Activated CD4-positive, alpha-beta T cell treated with anti-CD3 and anti-CD28 coated beads, Interleukin-2, amount 50 U/mL, for 24 hours (primary cell): ENCODE measurements at regions not wholly inside any gene's neighbourhood (a gene's known extent, or its start where the extent isn't known, plus 50 kb on each side); places are given as distances from the start of the nearest gene placed in this dataset.

Experiments used
- DNase-seq, 2 donors: peaks; one replicate each; pipeline ENCODE4 v3.0.0-alpha.2; 2020; ENCODE audit warnings: low read depth in 1 of 2, low spot score in 1 of 2

DNA sequence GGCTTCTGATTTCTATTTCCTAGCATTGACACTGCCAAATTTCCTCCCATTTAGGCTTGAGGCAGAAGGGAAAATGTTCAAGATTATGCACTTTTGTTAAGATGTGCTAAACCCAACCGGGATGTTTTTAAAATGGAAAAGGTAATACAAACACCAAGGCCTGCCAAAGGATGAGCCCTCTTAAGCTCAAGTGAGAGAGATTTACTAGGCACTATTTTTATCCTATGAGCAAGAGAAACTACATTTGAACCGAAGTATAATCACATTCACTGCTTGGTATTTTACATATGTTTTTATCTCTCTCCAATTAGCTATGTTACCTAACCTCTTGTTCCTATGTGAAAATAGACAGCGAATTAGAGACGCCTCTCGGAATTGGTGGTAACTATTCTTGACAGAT, 295.8 kb downstream of the GABRB3 start:
- no peak for DNase-seq

DNA sequence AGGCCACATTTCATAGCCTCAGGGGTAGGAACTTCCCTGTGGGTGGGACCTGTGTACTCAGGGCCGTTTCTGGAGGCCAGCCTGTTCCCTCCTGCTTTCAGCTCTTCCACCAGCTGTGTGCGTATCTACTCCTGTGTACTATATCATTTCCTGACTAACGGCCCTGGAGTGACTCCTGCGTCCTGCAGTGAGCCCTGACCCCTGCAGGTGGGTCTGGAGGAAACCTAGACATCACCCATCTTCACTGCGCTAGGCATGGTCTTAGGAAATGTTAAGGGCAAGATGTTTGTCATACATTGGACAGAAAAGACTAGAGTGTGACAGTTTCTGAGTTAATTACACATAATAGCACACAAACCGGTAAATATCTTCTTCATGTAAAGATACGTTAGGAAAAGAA, 297.3 kb downstream of the GABRB3 start:
- no peak for DNase-seq

DNA sequence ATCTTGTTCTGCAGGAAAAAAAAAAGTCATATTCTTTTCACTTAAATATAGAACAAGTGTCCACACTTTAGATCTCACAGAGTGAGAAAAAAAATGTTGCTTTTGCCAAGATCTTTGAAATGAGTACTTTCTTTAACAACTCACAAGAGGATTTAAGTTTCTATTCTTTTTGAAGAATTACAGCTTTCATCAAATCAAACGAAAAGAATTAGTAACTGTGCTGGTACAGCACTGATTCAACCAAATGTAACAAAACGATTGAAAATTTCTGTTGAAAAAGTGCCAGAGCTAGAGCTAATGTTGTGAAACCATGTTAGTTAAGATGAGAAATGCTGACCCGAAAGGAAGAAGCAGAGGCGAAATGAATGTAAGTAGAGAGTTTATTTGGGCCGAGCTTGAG, 300.2 kb downstream of the GABRB3 start:
- DNase-seq = no peak

DNA sequence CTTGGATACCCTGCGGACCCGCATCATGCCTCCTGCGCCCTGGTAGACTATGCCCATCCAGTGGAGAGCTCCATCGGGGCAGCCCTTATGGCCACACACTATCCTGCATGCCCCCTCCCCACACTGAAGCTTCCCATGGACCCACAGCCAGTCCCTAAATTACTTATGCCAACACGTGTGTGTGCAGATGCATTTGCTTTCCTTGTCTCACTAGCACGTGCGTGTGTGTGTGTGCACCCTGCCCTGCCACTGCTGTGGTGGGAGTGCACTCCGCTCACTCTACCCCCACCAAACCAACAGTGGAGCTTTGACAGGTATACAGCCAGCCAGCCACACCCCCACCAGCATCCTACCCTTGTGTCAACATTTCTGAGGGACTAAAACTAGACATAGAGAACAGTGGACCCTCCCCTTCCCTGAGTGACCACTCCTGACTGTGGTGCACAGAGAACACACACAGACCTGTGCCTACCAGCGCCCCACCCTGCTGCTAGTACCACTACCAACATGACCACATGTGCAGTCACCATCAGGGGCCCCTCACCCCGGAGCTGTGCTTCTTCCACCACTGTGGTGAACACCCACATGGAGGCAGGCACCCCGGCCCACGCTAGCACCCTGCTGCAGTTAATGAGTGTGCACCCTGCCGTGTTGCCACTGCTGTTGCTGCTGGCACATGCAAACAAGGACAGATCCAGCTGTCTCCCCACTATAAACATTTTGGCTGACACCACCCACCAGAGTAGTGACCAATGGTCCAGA, 310.8 kb downstream of the GABRB3 start:
- no peak for DNase-seq

DNA sequence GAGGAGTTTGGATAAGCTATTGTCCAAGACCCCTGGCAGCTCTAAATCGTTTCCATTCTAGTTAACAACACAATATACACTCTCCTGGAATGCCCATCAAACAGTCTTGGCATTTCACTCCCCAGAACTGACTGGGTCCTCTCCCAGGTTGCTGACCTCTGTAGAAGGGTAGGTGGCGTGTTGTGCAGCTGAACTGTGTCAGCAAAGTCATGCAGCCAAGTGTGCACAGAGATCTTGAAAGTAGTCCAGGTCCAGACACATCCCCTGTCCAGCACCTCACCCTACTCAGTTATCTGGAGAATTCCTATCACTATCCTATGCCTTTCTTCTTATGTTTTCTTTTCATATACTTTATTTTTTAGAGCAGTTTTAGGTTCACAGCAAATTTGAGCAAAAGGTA, 312.7 kb downstream of the GABRB3 start:
- DNase-seq = no peak

DNA sequence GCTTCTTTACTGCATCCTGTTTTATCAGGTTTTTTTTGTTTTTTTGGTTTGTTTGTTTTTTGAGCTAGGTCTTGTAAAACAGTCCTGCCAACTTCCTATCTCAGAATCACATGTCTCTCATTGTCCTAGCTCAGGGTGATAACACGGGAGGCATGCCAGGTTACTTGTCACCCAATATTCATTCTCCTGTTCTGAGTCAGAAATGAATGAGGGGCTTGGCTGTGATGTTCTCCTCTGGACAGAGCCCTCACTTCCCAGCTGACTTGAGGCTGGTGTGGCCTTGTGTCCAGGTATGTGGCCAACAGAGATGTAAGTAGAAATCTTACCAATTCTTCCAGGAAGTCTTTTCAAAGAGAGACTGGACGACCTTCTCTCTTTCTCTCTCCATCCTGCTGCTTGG, 317.0 kb downstream of the GABRB3 start:
- DNase-seq = no peak

DNA sequence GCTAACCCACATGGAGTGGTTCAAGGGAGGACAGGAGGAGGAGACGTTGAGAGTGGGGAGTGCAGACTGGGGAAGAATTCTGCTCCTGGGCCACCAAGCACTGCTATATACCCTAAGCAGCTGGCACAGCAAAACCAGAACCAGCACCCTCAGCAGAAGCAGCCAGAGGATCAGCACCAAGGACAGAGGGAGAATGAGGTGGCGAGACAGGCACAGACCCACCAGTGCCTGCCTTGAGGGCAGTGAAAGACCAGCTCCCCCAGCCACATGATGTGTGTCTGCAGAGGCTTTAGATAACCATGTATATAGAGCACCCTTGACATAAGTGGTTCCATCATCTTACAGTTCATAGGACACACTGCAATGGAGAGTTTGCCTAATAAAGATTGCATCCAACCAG, 319.0 kb downstream of the GABRB3 start:
- DNase-seq = no peak

DNA sequence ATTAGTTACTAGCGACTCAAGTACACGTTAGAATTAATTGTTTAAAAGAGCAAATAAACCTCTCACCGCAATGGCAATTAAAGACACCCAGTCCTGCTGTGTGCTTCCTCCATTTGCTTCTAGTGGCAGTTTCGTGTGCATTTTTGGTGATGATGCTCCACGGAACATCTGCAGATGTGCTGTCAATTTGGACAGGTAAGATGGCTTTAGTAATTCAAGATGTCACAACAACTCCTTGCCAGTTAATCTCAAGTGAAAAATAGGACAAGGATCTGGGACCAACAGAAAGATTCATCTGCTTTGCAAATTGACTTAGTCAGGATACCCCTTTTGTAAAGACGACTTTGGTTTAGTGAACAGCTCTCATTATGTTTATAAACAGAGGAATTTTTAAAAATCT, 320.9 kb downstream of the GABRB3 start:
- no peak for DNase-seq

DNA sequence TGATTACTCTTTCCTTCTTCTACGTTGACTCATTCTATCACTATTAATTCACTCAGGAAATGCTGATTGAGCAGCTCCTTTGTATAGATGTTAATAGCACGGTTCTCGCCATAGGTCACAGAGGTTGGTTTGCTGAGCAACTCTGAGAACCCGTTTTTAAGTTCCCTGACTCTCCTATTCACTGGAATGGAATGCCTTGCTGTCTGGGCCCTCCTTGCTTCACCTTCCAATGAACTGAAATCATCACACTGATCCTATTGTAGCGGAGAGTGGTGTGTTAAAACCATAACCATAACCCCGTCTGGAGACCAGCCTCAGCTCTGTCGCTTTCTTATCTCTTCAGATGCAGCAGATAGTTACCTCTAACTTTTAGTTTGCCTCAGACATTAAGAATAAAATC, 323.6 kb downstream of the GABRB3 start:
- DNase-seq = no peak

DNA sequence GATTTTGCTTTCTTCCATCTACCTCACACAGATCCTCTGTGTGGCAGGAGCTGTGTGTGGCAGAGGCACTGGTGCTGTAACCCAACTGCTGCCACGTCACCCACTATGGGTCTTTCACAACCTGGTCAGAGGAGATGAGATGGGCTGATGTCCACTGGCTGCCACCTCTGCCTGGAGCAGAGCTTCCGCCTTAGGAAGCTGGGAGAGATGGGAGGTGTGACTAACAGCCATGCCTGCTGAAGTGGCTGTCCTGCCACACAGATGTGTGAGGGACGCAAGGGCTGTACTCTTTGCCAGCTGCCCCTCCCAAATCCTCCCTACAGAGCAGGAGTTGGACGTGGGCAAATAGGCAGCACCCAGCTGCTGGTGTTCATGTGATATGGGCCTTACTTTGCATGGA, 329.5 kb downstream of the GABRB3 start:
- no peak for DNase-seq

DNA sequence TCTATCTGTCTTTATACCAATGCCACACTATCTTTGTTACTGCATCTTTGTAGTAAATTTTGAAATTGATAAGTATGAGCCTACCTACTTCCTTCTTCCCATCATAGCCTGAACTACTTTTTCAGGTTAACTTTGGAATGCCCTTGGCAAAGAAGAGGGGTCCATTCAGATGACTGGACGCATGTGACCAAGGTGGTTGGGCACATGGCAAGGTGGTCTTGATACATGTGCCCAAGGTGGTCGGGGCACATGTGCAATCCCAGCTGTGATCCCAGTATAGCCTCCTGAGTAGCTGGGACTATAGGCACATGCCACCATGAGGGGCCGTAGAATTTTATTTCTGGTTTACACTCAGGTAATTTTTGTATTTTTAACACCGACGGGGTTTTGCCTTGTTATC, 330.2 kb downstream of the GABRB3 start:
- DNase-seq = no peak

DNA sequence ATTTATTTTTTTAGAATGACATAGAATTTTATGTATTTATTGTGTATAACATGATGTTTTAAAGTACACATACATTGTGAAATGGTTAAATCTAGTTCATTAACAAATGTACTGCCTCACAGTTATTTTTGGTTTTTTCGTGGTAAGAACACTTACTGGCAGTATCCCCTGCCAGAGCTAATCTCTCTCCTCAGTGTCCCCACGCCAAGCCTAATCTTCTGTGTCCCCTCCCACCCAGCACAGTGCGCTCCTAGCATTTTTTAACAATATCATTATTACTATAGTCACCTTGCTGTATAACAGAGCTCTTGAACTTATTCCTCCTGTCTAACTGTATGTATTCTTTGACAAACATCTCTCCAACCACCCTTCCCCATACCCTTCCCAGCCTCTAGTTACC, 333.2 kb downstream of the GABRB3 start:
- no peak for DNase-seq

DNA sequence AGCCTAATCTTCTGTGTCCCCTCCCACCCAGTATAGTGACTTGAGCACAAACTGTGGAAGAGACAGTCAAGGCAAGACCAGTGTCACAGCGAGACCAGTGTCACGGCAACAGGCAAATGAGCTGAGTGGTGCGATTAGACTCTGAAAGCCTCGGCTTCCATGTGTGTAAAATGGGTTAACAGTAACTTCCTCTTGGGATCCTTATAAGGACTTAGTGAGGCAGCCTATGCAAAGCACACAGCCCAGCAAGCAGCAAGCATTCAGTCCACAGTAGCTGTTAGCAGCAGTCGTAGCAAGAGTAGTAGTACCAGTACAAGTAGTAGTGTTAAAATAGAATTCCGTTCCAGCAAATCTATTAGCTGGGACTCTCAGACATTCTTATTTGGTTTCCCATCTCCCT, 334.1 kb downstream of the GABRB3 start:
- DNase-seq = no peak

DNA sequence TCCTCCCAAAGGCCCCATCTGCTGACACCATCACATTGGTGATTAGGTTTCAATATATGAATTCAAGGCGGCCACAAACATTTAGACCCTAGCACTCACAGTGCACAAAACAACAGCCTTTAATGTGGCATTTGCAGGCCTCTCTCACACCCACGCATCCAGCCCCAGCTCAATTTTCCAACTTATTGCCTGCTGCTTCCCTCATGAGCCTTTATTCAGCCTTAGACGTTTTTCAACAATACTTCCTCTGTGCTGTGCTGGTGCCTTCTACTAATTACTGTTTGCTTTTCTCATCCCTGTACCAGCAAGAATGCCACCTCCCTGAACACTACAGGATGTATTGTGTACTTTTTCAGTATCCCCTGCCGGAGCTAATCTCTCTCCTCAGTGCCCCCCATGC, 334.6 kb downstream of the GABRB3 start:
- DNase-seq = no peak

DNA sequence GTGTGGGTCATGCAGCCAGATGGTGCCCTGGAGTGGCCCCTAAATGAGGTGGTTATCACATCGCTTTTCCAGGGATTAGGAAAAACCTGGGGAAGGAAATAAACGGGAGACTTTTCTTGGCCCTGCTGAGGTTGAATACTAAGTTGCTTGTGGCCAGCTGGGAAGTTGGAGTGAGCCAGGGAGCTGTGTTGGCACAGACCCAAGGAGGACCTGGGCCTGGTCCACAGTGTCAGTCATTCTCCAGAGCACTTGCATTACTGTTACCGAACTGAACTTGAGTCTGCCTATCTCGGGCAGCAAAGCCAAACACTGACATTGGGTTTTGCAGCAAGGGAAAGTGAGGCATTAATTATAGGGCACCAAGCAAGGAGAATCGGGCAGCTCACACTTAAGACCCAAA, 339.0 kb downstream of the GABRB3 start:
- DNase-seq = no peak

DNA sequence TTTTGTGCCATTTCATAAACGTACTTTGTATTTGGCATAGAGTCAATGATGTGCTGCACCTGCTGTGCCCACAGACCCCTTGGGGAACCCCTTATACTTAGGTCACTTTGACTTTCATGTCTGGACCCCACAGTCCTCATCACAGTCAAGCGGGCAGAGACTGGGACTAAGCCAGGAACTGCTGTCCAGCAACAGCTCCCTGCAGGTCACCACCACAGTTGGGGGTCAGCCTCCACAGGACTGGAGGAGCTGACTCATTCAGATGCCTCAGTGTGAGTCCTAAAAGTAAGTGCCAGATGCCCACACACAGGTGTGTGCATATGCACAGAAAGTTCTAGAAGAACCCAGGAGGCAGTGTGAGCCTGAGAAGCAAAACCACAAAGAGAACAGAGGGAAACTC, 339.8 kb downstream of the GABRB3 start:
- DNase-seq = no peak

DNA sequence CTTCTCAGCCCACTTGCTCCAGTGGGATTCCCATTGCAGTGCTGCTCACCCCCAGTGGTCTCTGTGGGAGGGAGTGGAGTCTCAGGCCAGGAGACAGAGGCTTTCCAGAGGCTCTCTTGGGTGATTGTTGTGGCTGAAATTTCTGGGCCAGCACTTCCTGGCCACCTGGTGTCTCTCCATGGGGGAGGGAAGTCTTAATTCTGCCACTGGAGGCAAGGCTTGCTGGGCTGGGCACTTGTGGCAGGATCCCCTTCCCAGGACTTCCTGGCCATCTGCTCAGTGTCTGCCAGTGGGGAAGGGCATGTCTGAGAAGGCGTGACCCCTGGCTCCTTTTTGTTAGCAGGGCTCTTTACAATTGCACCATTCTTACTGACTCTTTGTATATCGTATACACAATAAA, 351.8 kb downstream of the GABRB3 start:
- no peak for DNase-seq

DNA sequence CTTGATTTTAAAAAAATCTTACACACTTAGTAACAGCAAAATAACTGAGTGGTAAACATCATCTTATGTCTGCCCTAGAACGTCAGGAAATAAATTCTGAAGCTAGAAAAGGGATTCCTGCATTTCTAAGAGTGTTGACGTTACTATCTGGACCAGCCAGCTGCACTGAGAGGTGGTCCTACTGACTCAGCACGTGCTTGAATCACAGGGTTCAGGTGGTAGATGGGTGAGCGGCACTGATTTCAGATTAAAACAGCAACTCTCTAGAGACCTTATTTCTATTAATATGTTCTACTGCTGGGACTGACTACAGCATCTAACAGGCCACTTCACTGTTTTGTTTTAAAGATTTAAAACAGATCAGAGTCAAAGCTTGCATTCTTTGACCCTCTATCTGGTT, 377.2 kb downstream of the GABRB3 start:
- DNase-seq = no peak

DNA sequence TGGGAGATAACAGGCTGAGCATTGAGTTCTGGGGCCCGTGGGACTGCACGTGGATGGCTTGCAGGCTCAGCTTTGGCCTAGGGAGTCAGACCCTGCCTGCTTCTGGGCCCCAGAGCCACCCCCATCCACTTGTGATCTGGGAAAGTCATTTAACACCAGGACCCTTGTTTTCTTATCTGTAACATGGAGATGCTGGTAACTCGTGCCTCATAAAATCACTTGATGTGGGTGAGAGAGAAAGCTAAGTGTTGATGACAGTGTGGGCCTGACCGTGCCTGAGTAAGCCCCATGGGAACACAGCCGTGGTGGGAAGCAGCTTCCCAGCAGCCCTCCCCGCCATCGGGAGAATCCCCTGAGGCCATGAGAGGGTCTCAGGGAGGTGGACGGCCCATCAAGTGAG, 378.1 kb downstream of the GABRB3 start:
- no peak for DNase-seq

DNA sequence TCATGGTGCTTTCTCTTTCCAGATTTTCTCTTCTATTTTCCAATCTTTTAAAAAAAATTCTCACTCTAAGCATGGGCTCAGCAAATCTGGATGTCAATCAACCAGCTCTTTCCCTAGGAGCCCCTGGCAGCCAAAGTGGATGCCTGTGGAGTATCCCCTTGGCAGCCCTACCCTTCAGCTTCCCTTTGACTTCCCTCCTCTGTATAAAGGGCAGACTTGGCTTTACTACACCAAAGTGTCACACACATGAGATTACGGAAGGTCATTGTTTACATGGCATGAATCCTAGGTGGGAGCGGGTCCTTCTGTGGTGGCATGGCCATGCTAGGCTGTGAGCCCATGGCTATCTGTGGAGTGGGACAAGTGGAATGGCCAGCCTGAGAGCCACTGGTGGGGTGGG, 379.9 kb downstream of the GABRB3 start:
- no peak for DNase-seq

DNA sequence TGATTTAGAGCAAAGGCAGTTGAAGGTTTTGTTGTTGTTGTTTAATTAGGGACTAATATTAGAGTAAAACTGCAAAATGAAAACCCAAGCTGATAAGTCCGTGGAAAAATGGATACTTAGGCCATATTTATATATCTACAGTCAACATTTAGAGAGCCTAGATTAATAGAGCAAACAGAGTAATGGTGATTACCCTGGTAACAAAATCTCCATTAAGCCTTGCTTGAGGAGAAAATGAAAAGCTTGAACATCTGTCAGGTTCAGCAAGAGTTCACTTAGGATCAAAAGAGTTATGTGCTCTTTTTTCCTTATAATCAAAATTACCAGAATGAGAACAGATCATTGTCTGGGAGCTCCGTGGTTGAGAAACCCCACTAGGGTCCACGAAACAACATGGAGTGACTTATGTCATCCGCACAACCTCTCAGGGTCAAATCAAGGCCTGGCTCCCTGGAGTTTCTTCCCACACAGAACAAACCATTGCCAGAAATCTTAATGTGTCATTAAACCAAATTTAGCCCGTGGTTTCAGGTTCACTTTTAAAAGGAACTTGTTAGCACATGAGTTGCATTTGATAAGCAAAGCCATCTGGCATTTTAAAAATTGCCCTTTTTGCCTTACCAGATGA, 381.2 kb downstream of the GABRB3 start:
- no peak for DNase-seq

DNA sequence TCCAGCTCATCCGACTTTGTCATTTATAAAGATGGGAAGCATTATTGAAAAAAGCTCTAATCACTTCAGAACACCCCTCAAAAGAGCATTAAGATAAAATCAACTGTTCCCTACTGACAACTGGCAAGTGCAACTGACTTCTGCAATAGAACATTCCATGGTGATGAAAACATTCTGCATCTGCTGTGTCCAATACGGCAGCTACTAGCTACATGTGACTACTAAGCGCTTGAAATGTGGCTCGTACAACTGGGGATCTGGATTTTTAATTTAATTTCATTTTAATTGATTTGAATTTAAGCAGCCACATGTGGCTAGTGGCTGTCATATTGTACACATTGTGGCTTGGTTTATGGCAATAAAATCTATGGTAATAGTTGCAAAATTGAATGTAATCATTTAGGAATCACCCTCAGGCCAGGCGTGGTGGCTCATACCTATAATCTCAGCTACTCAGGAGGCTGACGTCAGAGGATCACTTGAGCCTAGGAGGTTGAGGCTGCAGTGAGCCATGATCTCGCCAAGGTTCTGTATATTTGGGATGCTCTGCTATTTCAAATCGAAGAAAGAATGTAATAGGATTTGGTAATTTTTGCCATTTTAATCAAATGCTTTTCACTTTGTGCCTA, 390.3 kb downstream of the GABRB3 start:
- no peak for DNase-seq

DNA sequence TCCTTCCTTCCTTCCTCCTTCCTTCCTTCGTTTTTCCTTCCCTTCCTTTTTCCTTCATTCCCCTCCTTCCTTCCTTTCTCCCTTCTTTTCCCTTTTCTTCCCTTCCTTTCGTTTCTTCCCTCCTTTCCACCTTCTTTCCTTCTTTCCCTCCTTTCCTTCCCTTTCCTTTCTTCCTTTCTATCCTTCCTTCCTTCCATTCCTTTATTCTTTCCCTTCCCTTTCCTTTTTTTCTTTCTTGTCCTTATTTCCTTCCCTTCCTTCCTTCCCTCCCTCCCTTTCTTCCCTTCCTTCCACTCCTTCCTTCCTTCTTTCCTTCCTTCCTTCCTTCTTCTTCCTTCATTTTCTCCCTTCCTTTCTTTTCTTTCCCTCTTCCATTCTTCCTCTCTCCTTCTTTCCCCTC, 394.6 kb downstream of the GABRB3 start:
- DNase-seq = no peak
